ENCODE measurements at regions not wholly inside any gene's neighbourhood (a gene's known extent, or its start where the extent isn't known, plus 50 kb on each side); places are given as distances from the start of the nearest gene placed in this dataset.

DNA sequence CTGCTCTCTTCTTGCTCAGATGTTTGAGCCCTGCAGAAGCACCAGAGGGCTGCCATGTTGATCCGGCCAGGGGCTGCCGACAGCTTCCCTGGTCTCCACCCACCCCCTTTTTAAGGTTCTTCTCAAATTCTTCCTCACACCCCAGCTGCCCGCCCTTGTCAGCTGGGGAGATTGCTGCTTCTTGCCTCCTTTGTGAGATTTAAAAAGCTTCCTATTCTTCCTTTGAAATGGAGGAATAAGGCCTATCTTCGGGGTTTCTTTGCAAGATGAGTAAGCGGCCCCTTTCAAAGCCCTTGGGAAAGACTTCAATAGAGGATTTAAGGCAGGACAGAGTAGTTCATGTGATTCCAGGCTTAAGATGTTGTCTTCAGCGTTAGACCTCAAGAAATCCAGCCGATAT is 211.9 kb upstream of the SHH start:
- no peak for DNase-seq (ENCODE audit: insufficient read length)
- FAIRE-seq = no peak
- no peak for TF ChIP-seq POLR2A (IDR thresholded peaks at IDR 0.05; ENCODE audit: low read depth, low read length)
- TF ChIP-seq POLR2AphosphoS5 (IDR thresholded peaks at IDR 0.05; ENCODE audit: low read depth, low read length) = no peak
- no peak for TF ChIP-seq TAF1 (IDR thresholded peaks at IDR 0.05; ENCODE audit: borderline replicate concordance, low read depth, low read length)

DNA sequence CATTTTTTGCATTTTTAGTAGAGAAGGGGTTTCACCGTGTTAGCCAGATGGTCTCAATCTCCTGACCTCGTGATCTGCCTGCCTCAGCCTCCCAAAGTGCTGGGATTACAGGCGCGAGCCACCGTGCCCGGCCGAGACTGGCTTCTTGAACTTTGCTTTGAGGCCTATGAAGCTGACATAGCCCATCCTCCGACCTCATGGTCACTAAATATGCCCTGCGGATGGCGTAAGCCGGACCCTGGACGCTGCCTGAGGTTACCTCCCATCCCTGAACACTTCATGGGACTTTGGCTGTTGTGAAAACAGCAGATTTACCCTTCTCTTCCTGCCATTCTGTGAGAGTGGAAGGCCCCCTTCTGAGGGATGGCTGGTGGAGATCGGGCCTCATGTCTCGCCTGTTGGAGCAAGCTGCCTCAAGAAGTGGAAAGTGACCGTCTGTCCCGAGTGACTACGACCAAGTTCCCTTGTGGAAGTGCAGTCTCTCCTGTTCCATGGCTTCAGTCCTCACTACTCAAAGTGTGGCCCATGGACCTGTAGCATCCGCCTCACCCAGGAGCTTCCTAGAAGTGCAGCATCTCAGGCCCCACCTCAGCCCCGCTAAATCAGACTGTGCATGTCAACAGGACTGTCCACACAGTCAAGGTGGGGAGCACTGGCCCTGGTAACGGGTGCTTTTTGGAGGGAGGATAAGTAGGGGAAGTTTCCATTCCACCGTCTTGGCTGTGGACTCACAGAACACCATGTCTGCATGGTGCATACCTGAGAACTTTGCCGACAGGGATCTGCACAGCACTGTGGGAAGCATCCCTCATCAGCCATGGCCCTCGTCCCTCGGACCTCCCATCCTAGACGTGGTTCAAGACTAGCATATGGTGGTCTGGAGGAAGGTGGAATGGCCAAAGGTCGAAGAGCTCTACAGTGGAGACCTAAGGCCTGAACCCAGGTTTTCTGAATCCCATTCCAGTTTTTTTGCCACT is 210.5 kb upstream of the SHH start:
- TF ChIP-seq POLR2A (IDR thresholded peaks at IDR 0.05; ENCODE audit: low read depth, low read length) (no peak), TAF1 (IDR thresholded peaks at IDR 0.05; ENCODE audit: borderline replicate concordance, low read depth, low read length) (no peak), POLR2AphosphoS5 (IDR thresholded peaks at IDR 0.05; ENCODE audit: low read depth, low read length) (no peak)
- FAIRE-seq = no peak
- no peak for DNase-seq (ENCODE audit: insufficient read length)

DNA sequence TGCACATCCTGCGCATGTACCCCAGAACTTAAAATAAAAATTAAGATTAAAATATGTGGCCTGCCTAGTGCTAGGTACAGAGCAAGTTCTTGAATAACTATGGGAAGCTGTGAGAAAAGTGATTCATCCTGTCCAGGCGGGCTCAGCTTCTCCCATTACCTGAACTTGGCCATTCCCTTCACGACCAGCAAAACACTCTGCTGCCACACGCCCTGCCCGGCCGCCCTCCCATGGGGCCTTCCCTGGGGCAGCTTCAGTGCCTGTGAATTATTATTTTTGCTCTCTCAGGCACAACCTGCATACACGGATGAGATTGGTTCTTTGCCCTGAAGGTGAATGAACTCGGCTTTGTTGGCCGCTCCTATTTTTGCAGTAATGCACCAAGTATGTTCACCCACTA is 209.2 kb upstream of the SHH start:
- no peak for FAIRE-seq
- TF ChIP-seq TAF1 (IDR thresholded peaks at IDR 0.05; ENCODE audit: borderline replicate concordance, low read depth, low read length) = no peak
- no peak for TF ChIP-seq POLR2A (IDR thresholded peaks at IDR 0.05; ENCODE audit: low read depth, low read length)
- no peak for TF ChIP-seq POLR2AphosphoS5 (IDR thresholded peaks at IDR 0.05; ENCODE audit: low read depth, low read length)
- DNase-seq (ENCODE audit: insufficient read length) = no peak

DNA sequence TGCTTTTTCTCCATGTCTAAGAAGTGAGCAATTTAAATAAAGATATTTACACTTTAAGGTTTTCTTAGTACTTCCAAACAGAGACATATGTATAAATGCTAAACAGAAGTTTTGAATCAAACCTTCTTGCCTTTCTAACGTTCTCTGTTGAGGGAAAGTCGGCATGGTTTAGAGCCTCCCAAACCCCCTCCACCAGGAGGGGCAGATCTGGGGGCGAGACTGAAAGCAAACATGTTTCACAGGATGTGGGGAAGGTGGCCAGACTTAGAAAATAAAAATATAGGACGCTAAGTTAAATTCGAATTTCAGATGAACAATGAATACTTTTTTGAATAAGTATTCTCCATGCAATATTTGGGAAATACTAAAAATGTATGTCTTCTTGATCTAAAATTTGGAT is 208.3 kb upstream of the SHH start:
- no peak for TF ChIP-seq POLR2A (IDR thresholded peaks at IDR 0.05; ENCODE audit: low read depth, low read length)
- TF ChIP-seq TAF1 (IDR thresholded peaks at IDR 0.05; ENCODE audit: borderline replicate concordance, low read depth, low read length) = no peak
- no peak for TF ChIP-seq POLR2AphosphoS5 (IDR thresholded peaks at IDR 0.05; ENCODE audit: low read depth, low read length)
- DNase-seq (ENCODE audit: insufficient read length) = no peak
- no peak for FAIRE-seq

DNA sequence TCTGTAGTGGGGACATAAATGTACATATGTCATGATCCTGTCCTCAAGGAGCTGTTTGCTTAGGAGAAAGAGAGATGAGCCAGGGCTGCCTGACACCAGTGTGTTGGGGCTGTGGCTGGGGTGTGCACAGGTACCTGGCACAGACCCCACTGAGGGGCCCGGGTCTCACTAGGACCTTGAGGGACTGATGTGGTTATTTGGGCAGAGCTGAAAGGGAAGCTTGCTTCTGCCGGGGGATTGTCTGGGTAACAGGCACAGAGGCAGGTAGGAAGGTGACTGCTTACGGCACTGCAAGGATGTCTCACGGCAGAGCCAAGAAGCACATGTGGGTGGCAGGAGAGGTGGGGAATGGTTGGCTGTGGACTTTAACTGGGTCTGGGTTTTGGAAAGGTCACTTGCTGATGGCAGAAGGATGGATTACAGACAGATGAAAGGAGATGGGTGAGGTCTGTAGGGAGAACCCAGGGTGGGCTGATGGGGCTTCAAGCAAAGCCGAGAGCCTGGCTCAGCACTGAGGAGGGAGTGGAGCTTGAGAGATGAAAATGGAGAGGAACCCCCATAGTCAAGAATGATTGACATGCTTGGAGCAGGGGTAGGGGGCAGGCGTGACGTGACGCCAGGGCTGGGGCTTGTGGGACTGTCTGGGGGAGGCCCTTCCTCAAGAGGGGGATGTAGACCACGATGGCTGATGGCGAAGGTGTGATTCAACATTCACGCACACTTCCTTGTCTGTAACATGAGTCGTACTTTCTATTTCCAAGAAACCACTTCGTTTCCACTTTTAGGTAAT is 207.7 kb upstream of the SHH start:
- TF ChIP-seq POLR2AphosphoS5 (IDR thresholded peaks at IDR 0.05; ENCODE audit: low read depth, low read length) (no peak), TAF1 (IDR thresholded peaks at IDR 0.05; ENCODE audit: borderline replicate concordance, low read depth, low read length) (no peak), POLR2A (IDR thresholded peaks at IDR 0.05; ENCODE audit: low read depth, low read length) (no peak)
- DNase-seq (ENCODE audit: insufficient read length) = no peak
- FAIRE-seq = no peak

DNA sequence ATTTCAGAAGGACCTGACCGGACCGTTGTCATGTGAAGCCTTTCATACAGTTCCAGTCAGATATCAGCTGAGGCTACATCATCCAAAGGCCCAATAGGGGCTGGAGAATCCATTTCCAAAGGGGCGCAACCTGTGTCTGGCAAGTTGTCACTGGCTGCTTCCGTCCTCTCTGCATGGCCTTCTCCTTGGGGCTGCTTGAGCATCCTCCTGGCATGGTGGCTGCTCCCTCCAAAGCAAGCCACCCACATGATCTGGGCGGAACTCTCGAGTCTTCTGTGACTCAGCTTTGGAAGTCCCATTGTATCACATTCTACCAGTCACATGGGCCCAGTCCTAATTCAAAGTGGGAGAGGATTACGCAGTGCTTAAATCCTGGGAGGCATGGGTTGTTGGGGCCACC is 207.0 kb upstream of the SHH start:
- no peak for FAIRE-seq
- no peak for DNase-seq (ENCODE audit: insufficient read length)
- TF ChIP-seq POLR2A (IDR thresholded peaks at IDR 0.05; ENCODE audit: low read depth, low read length) (no peak), TAF1 (IDR thresholded peaks at IDR 0.05; ENCODE audit: borderline replicate concordance, low read depth, low read length) (no peak), POLR2AphosphoS5 (IDR thresholded peaks at IDR 0.05; ENCODE audit: low read depth, low read length) (no peak)

DNA sequence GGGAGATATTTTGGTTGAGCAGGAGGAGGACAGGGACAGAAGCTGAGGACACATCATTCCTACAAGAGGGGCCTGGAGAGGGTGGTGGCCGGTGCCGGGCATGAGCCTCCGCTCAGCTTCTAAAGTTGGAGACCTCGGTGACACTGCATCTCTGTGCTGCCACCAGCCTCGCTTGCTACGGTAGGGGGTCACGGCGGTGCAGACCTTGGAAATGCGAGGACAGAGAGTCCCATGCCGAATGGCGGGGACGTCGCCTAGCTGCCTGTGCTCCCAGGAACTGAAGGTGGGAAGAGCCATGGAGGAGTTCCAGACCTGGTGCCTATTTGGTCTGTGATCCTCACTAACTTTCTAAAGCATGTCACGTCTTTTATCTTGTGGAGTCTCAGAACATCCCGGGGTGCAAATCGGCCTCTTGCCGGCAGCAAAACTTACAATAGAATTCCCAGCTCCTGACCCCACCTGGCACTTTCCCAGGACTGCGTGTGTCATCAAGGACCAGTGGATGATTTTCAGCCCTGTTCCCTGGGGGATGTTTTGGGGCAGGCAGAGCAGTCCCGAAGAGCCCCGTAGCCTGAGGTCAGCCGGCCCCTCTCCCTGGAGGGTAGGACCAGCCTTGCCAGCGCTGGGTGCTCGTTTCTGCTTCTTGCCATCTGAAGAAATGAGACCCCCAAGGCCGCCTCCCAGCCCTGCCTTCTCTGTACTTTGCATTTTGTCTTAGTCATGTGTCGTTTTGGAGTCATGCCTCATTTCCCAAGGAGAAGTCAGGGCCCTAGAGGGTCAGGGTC is 205.8 kb upstream of the SHH start:
- TF ChIP-seq POLR2A (IDR thresholded peaks at IDR 0.05; ENCODE audit: low read depth, low read length) = no peak
- no peak for TF ChIP-seq POLR2AphosphoS5 (IDR thresholded peaks at IDR 0.05; ENCODE audit: low read depth, low read length)
- no peak for TF ChIP-seq TAF1 (IDR thresholded peaks at IDR 0.05; ENCODE audit: borderline replicate concordance, low read depth, low read length)
- DNase-seq (ENCODE audit: insufficient read length) = no peak
- no peak for FAIRE-seq

DNA sequence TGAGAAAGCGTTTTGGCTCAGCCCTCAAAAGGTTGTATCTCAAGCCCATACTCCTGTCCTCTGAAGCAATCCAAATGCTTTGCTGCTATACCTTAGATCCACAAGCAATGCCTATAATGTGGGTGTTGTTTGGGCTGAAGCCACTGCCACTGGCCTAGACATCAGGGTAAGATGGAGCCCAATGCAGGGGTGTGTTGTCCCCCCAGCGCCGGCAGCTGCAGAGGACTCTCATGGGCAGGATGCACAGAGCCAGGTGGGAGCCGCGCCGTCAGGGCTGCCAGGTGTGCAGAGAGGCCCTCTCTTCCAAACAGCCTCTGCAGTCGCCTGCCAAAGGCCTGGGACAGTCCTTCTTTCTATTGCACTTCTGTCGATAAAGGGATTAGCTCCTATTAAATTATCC is 205.2 kb upstream of the SHH start:
- TF ChIP-seq POLR2AphosphoS5 (IDR thresholded peaks at IDR 0.05; ENCODE audit: low read depth, low read length) = no peak
- no peak for TF ChIP-seq POLR2A (IDR thresholded peaks at IDR 0.05; ENCODE audit: low read depth, low read length)
- TF ChIP-seq TAF1 (IDR thresholded peaks at IDR 0.05; ENCODE audit: borderline replicate concordance, low read depth, low read length) = no peak
- FAIRE-seq (no peak), DNase-seq (ENCODE audit: insufficient read length) (no peak)

DNA sequence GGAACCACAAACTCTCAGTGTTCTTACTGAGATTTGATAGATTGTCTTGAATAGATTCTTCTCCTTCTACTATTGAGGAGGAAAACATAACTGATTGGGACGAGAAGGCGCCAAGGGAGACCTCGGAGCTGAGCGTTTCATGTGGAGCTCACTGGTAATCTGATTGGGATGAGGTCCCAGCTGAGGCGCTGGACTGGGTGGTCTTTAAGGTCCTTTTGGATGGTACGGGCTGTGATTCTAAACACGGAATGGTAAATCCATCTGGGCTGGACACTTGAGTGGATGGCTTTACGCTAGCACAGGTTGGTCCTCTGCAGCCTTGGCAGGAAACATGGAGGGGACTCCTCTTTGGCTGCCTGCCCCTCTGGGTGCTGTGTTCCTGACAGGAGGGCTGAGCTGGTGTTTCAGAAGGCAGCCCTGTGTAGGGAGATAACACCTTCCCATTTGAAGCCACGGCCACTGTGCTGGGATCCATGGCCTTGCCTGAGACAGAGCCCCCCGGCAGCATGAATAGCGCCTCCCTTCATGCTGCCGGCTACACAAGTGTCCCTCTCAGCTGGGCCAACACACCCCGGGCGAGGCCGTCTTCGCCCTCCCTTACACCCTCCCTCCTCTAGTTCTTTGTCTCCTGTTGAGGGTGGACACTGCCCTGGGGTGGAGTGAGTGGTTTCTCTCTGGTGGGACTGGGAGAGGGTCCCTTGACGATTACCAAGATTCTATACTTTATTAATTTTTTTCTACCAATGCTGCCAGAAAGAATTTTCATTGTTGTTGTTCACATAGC is 203.2 kb upstream of the SHH start:
- FAIRE-seq = no peak
- no peak for DNase-seq (ENCODE audit: insufficient read length)
- TF ChIP-seq POLR2AphosphoS5 (IDR thresholded peaks at IDR 0.05; ENCODE audit: low read depth, low read length) = no peak
- TF ChIP-seq TAF1 (IDR thresholded peaks at IDR 0.05; ENCODE audit: borderline replicate concordance, low read depth, low read length) = no peak
- no peak for TF ChIP-seq POLR2A (IDR thresholded peaks at IDR 0.05; ENCODE audit: low read depth, low read length)

DNA sequence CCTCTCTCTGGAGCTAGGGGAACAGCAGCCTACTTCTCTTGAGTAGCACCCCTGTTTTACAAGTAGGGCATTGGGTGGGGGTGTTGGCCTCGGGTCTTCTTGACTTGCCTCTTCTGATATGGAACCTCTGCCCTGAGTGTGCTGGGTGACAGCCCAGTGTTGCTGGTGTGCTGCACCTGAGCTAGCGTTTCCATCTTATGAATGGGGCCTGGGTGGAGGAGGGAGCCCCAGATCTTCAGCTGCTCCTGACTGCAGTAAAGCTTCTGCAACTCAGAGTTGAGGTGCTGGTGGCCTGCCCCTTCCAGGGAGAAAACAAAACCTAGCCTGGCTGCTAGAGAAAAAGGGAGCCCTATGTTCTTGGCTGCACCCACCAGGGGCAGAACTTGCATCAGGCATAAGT is 202.5 kb upstream of the SHH start:
- no peak for DNase-seq (ENCODE audit: insufficient read length)
- no peak for FAIRE-seq
- TF ChIP-seq POLR2A (IDR thresholded peaks at IDR 0.05; ENCODE audit: low read depth, low read length) (no peak), POLR2AphosphoS5 (IDR thresholded peaks at IDR 0.05; ENCODE audit: low read depth, low read length) (no peak), TAF1 (IDR thresholded peaks at IDR 0.05; ENCODE audit: borderline replicate concordance, low read depth, low read length) (no peak)

All from GM12892 (cell line).